ENCODE measurements at regions not wholly inside any gene's neighbourhood (a gene's known extent, or its start where the extent isn't known, plus 50 kb on each side); places are given as distances from the start of the nearest gene placed in this dataset.
"Not testable (repeated sequence)": the region's sequence is repeated elsewhere in the genome, so short reads cannot be mapped to it uniquely, and the experiment has no call there.

DNA sequence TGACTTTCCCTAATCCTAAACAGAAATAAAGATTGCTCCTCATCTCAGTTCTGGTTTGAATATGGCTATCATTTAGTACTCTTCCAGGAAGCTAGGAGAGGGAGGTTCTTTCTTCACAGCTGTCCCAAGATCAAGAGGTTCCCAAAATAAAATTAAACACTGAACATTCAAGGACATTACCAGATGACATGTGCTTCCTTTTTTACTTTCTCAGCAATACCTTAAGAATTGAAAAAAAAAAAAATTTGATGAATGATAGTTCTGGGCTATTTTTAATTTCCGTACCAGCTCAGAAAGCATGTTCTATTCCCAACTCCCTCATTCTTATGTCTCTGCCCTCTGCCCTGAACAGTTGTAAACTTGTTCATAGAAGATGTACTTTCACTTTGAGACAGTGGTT, 61.7 kb upstream of the MYL1 start:
- Mint-ChIP-seq H3K27ac (no peak overlapping the region), H3K36me3 (no peaks in the 10 kb centered on the region), H3K9me3 (peaks cover 0 to 6% (median 3%) of the 10 kb centered on the region in 3 donors), H3K4me1 (no peaks in the 10 kb centered on the region), H3K4me3 (no peak overlapping the region), H3K27me3 (peaks cover 3 to 13% of the 10 kb centered on the region in 2 donors)
- Histone ChIP-seq H3K27me3 (replicated peaks in 1 of 2; ENCODE audit: control insufficient read depth in 2 of 2, extremely low read depth in 1 of 2, insufficient read depth in 2 of 2, low read length in 1 of 2) (peaks cover 0 to 4% of the 10 kb centered on the region in 2 experiments), H3K4me3 (ENCODE audit: control insufficient read depth in 1 of 2, extremely low read depth in 1 of 2, low read length in 1 of 2) (no peak overlapping the region), H3K36me3 (ENCODE audit: control insufficient read depth in 2 of 2, extremely low read depth in 1 of 2, insufficient read depth in 1 of 2, low read length in 1 of 2) (no peaks in the 10 kb centered on the region), H3K4me1 (ENCODE audit: control insufficient read depth in 1 of 2, extremely low read depth in 1 of 2, insufficient read depth in 2 of 2, low read length in 2 of 2) (no peaks in the 10 kb centered on the region), H3K9me3 (no peaks in the 10 kb centered on the region), H3K27ac (ENCODE audit: low read length) (no peak overlapping the region)
- POLR2A ChIA-PET, result no interaction called here
- ATAC-seq (replicated peaks in 1 of 4) (no peak), DNase-seq (no peak)
- WGBS (ENCODE audit: insufficient coverage), result no CpG with 5 or more reads among the region's 1 CpG
- CTCF ChIA-PET, result no interaction called here

DNA sequence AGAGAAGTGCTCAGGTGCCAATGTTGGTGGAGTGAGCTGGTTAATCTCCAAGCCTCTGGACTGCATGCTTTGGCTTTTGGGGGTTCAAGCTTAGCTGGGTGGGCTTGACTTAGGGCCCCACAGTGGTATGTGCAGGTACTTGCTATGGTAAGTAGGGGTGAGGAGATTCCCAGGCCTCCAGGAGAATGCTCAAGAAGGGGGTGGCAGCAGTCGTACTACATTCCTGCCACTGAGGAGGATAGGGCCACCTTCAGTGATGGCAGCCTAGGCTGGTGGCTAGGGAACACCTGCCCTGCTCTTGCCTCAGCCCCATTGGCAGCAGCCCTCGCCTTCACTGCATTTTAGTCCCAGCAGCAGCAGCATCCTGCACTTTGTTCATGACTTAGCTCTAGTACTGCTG, 55.6 kb upstream of the MYL1 start:
- H3K9me3 Mint-ChIP-seq, result no peaks in the 10 kb centered on the region
- DNase-seq (no peak), ATAC-seq (replicated peaks in 1 of 4) (no peak)
- H3K27ac Mint-ChIP-seq, result no peak overlapping the region
- Histone ChIP-seq H3K4me1 (ENCODE audit: control insufficient read depth in 1 of 2, extremely low read depth in 1 of 2, insufficient read depth in 2 of 2, low read length in 2 of 2) (no peaks in the 10 kb centered on the region), H3K27ac (ENCODE audit: low read length) (no peak overlapping the region), H3K27me3 (replicated peaks in 1 of 2; ENCODE audit: control insufficient read depth in 2 of 2, extremely low read depth in 1 of 2, insufficient read depth in 2 of 2, low read length in 1 of 2) (peaks cover 0 to 3% of the 10 kb centered on the region in 2 experiments), H3K36me3 (ENCODE audit: control insufficient read depth in 2 of 2, extremely low read depth in 1 of 2, insufficient read depth in 1 of 2, low read length in 1 of 2) (no peaks in the 10 kb centered on the region), H3K4me3 (ENCODE audit: control insufficient read depth in 1 of 2, extremely low read depth in 1 of 2, low read length in 1 of 2) (no peak overlapping the region), H3K9me3 (no peaks in the 10 kb centered on the region)
- ChIA-PET POLR2A (no interaction called here), CTCF (no interaction called here)
- peaks cover 4% of the 10 kb centered on the region in 2 donors for H3K27me3 Mint-ChIP-seq
- H3K4me3 Mint-ChIP-seq, result no peak overlapping the region
- no peaks in the 10 kb centered on the region for H3K4me1 Mint-ChIP-seq
- no peaks in the 10 kb centered on the region for H3K36me3 Mint-ChIP-seq
- 70% methylated on average over 2 of the region's 2 CpGs for WGBS (ENCODE audit: insufficient coverage)

DNA sequence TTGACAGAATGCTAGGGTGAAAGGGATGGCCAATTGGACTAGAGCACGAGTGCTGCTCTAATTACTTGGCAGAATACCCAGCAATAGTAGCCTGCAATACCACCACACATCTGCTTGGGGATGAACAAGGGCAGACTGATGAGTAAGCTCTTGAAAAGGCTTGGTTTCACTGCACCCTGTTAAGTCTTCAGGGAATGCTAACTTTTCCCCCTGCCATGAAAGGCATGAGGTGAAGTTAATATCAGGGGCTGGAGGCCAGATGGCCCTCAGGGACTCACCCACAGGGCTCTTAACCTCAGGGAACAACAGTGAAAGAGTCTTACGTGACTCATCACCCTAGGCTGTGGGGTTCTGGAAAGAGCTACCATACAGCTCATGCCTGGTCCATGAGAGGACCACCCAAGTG, 51.7 kb upstream of the MYL1 start:
- Mint-ChIP-seq H3K36me3 (no peaks in the 10 kb centered on the region), H3K4me1 (no peaks in the 10 kb centered on the region), H3K27ac (no peak overlapping the region), H3K4me3 (no peak overlapping the region), H3K9me3 (peaks cover 0 to 4% (median 0%) of the 10 kb centered on the region in 3 donors), H3K27me3 (peaks cover 3 to 4% of the 10 kb centered on the region in 2 donors)
- ATAC-seq (replicated peaks in 1 of 4), result no peak
- POLR2A ChIA-PET, result no interaction called here
- no peaks in the 10 kb centered on the region for H3K36me3 ChIP-seq (ENCODE audit: control insufficient read depth in 2 of 2, extremely low read depth in 1 of 2, insufficient read depth in 1 of 2, low read length in 1 of 2)
- CTCF ChIA-PET, result no interaction called here
- no peak overlapping the region for H3K27ac ChIP-seq (ENCODE audit: low read length)
- WGBS (ENCODE audit: insufficient coverage), result 63% methylated on average over 1 of the region's 2 CpGs
- DNase-seq, result no peak
- H3K9me3 ChIP-seq, result no peaks in the 10 kb centered on the region
- no peak overlapping the region for H3K4me3 ChIP-seq (ENCODE audit: control insufficient read depth in 1 of 2, extremely low read depth in 1 of 2, low read length in 1 of 2)
- H3K4me1 ChIP-seq (ENCODE audit: control insufficient read depth in 1 of 2, extremely low read depth in 1 of 2, insufficient read depth in 2 of 2, low read length in 2 of 2), result no peaks in the 10 kb centered on the region
- peaks cover 0 to 9% of the 10 kb centered on the region in 2 experiments for H3K27me3 ChIP-seq (replicated peaks in 1 of 2; ENCODE audit: control insufficient read depth in 2 of 2, extremely low read depth in 1 of 2, insufficient read depth in 2 of 2, low read length in 1 of 2)

DNA sequence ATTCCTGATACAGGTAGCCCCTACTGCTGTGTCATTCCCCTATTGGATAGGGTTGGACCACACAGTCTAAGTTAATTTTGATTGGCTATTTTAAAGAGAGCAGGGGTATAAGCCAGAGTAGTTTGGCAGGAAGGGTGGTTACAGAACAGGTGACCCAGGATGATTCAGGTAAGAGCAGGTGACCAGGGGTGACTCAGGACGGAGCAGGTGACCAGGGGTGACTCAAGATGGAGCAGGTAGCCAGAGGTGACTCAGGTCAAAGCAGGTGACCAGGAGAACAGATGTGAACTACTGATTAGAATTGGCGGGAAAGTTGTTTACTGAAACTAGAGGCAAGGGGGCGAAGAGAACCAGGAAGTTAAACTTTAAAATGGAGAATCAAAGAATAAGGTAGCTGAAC, 50.5 kb upstream of the MYL1 start:
- H3K27me3 ChIP-seq (replicated peaks in 1 of 2; ENCODE audit: control insufficient read depth in 2 of 2, extremely low read depth in 1 of 2, insufficient read depth in 2 of 2, low read length in 1 of 2); H3K4me3 ChIP-seq (ENCODE audit: control insufficient read depth in 1 of 2, extremely low read depth in 1 of 2, low read length in 1 of 2); H3K27ac ChIP-seq (ENCODE audit: low read length); H3K4me1 ChIP-seq (ENCODE audit: control insufficient read depth in 1 of 2, extremely low read depth in 1 of 2, insufficient read depth in 2 of 2, low read length in 2 of 2); H3K36me3 ChIP-seq (ENCODE audit: control insufficient read depth in 2 of 2, extremely low read depth in 1 of 2, insufficient read depth in 1 of 2, low read length in 1 of 2); H3K27ac Mint-ChIP-seq; H3K27me3 Mint-ChIP-seq; ATAC-seq (replicated peaks in 1 of 4); DNase-seq; H3K4me3 Mint-ChIP-seq; H3K4me1 Mint-ChIP-seq; H3K9me3 Mint-ChIP-seq; H3K9me3 ChIP-seq; POLR2A ChIA-PET; H3K36me3 Mint-ChIP-seq: not testable (repeated sequence)
- CTCF ChIA-PET, result interaction anchor here in 1 of 2 donors (0.6 kb wide), 2 partner anchors 30 to 213 kb away, joined by 3 read pairs; no protein-coding TSS in a partner anchor
- 83% methylated on average over 1 of the region's 3 CpGs for WGBS (ENCODE audit: insufficient coverage)

Data from T-cell (primary cell).